GM21423 (cell line): ENCODE measurements at regions not wholly inside any gene's neighbourhood (a gene's known extent, or its start where the extent isn't known, plus 50 kb on each side); places are given as distances from the start of the nearest gene placed in this dataset.
A peak's percentile ranks its signal among the peaks of the same experiment; 100 is the strongest.

Experiments
- ATAC-seq: cut with Tn5 transposase; IDR thresholded peaks from one replicate; pipeline ENCODE4 v1.9.1; 2021; ENCODE audit warnings: mild to moderate bottlenecking, moderate library complexity; ENCODE audit not compliant: unreplicated experiment

GRCh38 chr12:124726596-124727263 lies 136.9 kb downstream of the SCARB1 start:
- ATAC-seq: no peak

GRCh38 chr12:124725597-124726237 lies 137.9 kb downstream of the SCARB1 start:
- no peak for ATAC-seq

GRCh38 chr12:124725099-124725498 lies 138.6 kb downstream of the SCARB1 start:
- no peak for ATAC-seq

- no peak for ATAC-seq
Measured at GRCh38 chr12:124722878-124723277, 140.8 kb downstream of the SCARB1 start.

- no peak for ATAC-seq
Measured at GRCh38 chr12:124721501-124722162, 142.0 kb downstream of the SCARB1 start.

GRCh38 chr12:124720681-124721500 lies 142.8 kb downstream of the SCARB1 start:
- ATAC-seq: no peak

- ATAC-seq: no peak
Measured at GRCh38 chr12:124720004-124720680, 143.5 kb downstream of the SCARB1 start.

GRCh38 chr12:124719231-124719630 lies 144.4 kb downstream of the SCARB1 start:
- no peak for ATAC-seq

GRCh38 chr12:124718458-124718857 lies 145.2 kb downstream of the SCARB1 start:
- no peak for ATAC-seq

GRCh38 chr12:124718036-124718435 lies 145.6 kb downstream of the SCARB1 start:
- ATAC-seq: no peak

GRCh38 chr12:124717318-124717717 lies 146.3 kb downstream of the SCARB1 start:
- ATAC-seq: no peak

GRCh38 chr12:124716208-124717130 lies 147.2 kb downstream of the SCARB1 start:
- no peak for ATAC-seq

- no peak for ATAC-seq
Measured at GRCh38 chr12:124715121-124715990, 147.9 kb upstream of the NCOR2 start.

GRCh38 chr12:124713436-124714082 lies 146.1 kb upstream of the NCOR2 start:
- ATAC-seq: peak; percentile 81

- peak; percentile 20 for ATAC-seq
Measured at GRCh38 chr12:124713041-124713435, 145.6 kb upstream of the NCOR2 start.

- no peak for ATAC-seq
Measured at GRCh38 chr12:124711344-124711743, 143.9 kb upstream of the NCOR2 start.

GRCh38 chr12:124709722-124710687 lies 142.6 kb upstream of the NCOR2 start:
- ATAC-seq: no peak
